Endothelial cell of umbilical vein (primary cell): ENCODE measurements at regions not wholly inside any gene's neighbourhood (a gene's known extent, or its start where the extent isn't known, plus 50 kb on each side); places are given as distances from the start of the nearest gene placed in this dataset.
A peak's percentile ranks its signal among the peaks of the same experiment; 100 is the strongest.

Experiments used
- BruUV-seq: library from RNA; stranded (reverse); fragments of 400-500 nt; replicated peaks from 2 replicates; lab custom pipeline; 2021; lab: Mats Ljungman, UMichigan
- CTCF ChIA-PET: fragments of 300-600, 350-600 bp; sonication (Branson Sonifier 250); formaldehyde crosslinking; loops from one replicate; lab custom pipeline; 2021; ENCODE audit warnings: antibody characterized with exemption, inconsistent platforms; lab: Charles Lee
- POLR2A ChIA-PET: fragments of 300-600, 350-600 bp; sonication (Branson Sonifier 250); formaldehyde crosslinking; loops from one replicate; lab custom pipeline; 2021; ENCODE audit warnings: antibody characterized with exemption, inconsistent platforms; lab: Charles Lee
- DNase-seq: peaks from one replicate; pipeline ENCODE4 v3.0.0-alpha.2; 2011; ENCODE audit warnings: low read depth, low spot score
- FAIRE-seq: peaks from 2 replicates; lab custom pipeline; 2011; peaks lifted over from hg19 to GRCh38; lab: Jason Lieb, UNC
- H2AFZ ChIP-seq: 2 replicates; pipeline ENCODE4 v1.6.0; 2012; ENCODE audit warnings: low read depth, low read length, control low read depth, inconsistent platforms
- H3K27ac ChIP-seq: 2 replicates; pipeline ENCODE4 v1.5.1; 2011; ENCODE audit warnings: low read depth, mild to moderate bottlenecking, control low read depth, low read length, moderate library complexity; ENCODE audit not compliant: insufficient read depth
- H3K27me3 ChIP-seq, 2 experiments: 2 replicates each; pipeline versions ENCODE4 v1.6.0 to v1.6.1; 2011; ENCODE audit warnings: low read length in 2 of 2, mixed read lengths in 1 of 2; ENCODE audit not compliant: control insufficient read depth in 2 of 2, insufficient read depth in 2 of 2
- H3K36me3 ChIP-seq, 2 experiments: 2 replicates in 1 of 2; 3 replicates in 1 of 2; pipeline ENCODE4 v1.5.1; 2011; ENCODE audit warnings: low read length in 2 of 2, mild to moderate bottlenecking in 1 of 2, moderate library complexity in 1 of 2; ENCODE audit not compliant: control insufficient read depth in 2 of 2, insufficient read depth in 2 of 2; ENCODE audit errors: extremely low read depth in 1 of 2
- H3K4me1 ChIP-seq: 3 replicates; pipeline ENCODE4 v1.5.1; 2011; ENCODE audit warnings: mild to moderate bottlenecking, low read length; ENCODE audit not compliant: control insufficient read depth, insufficient read depth; ENCODE audit errors: extremely low read depth
- H3K4me2 ChIP-seq: 2 replicates; pipeline ENCODE4 v1.6.1; 2011; ENCODE audit warnings: low read length, control low read depth, mixed read lengths; ENCODE audit not compliant: insufficient read depth
- H3K4me3 ChIP-seq, 3 experiments: fragments of 200-600 bp in 1 of 3; sonication (generic), shearing (Covaris generic) in 1 of 3; replicated peaks in 1 of 3; 2 replicates each; pipeline ENCODE4 v1.5.1; 2011 to 2016; ENCODE audit warnings: control low read depth in 3 of 3, low read length in 3 of 3, mild to moderate bottlenecking in 2 of 3, inconsistent platforms in 1 of 3, low read depth in 1 of 3, moderate library complexity in 1 of 3; ENCODE audit not compliant: insufficient read depth in 1 of 3
- H3K79me2 ChIP-seq: 2 replicates; pipeline ENCODE4 v1.6.0; 2012; ENCODE audit warnings: low read length, inconsistent platforms; ENCODE audit not compliant: control insufficient read depth, insufficient read depth
- H3K9ac ChIP-seq: replicated peaks from 2 replicates; pipeline ENCODE3; 2011; ENCODE audit warnings: low read length, control low read depth; ENCODE audit not compliant: insufficient read depth; ENCODE audit errors: extremely low read depth
- H3K9me1 ChIP-seq: replicated peaks from 3 replicates; pipeline ENCODE4 v1.6.0; 2011; ENCODE audit warnings: mild to moderate bottlenecking, low read length; ENCODE audit not compliant: control insufficient read depth, insufficient read depth; ENCODE audit errors: extremely low read depth
- H3K9me3 ChIP-seq: replicated peaks from 2 replicates; pipeline ENCODE4 v1.5.1; 2012; ENCODE audit warnings: low read length, inconsistent platforms; ENCODE audit not compliant: control insufficient read depth, insufficient read depth
- H4K20me1 ChIP-seq: replicated peaks from 2 replicates; pipeline ENCODE3; 2011; ENCODE audit warnings: mild to moderate bottlenecking, low read length; ENCODE audit not compliant: control insufficient read depth, insufficient read depth; ENCODE audit errors: extremely low read depth
- CTCF ChIP-seq, 2 donors: IDR thresholded peaks; 1 replicate in 1 of 2; 2 replicates in 1 of 2; pipeline ENCODE4 v1.5.1; 2011; ENCODE audit warnings: low read length in 2 of 2, mild to moderate bottlenecking in 2 of 2, moderate library complexity in 2 of 2, control low read depth in 1 of 2, inconsistent platforms in 1 of 2, low read depth in 1 of 2; ENCODE audit not compliant: insufficient read depth in 1 of 2; ENCODE audit errors: extremely low read depth in 1 of 2
- EZH2 ChIP-seq: IDR thresholded peaks from 2 replicates; pipeline ENCODE4 v1.6.1; 2012; ENCODE audit warnings: borderline replicate concordance, low read depth, mild to moderate bottlenecking, moderate library complexity, low read length, inconsistent platforms; ENCODE audit not compliant: severe bottlenecking
- FOS ChIP-seq: IDR thresholded peaks from 2 replicates; pipeline ENCODE4 v1.6.1; 2011; ENCODE audit warnings: mild to moderate bottlenecking, low read length, moderate library complexity, borderline replicate concordance; ENCODE audit not compliant: insufficient read depth
- GATA2 ChIP-seq: IDR thresholded peaks from 2 replicates; pipeline ENCODE4 v1.7.0; 2011; ENCODE audit warnings: low read depth, mild to moderate bottlenecking, moderate library complexity, mixed read lengths, low read length; ENCODE audit not compliant: insufficient read length, insufficient read depth
- JUN ChIP-seq: IDR thresholded peaks from 2 replicates; pipeline ENCODE4 v1.6.1; 2011; ENCODE audit warnings: borderline replicate concordance, low read depth; ENCODE audit not compliant: insufficient read length, insufficient read depth
- MAX ChIP-seq: IDR thresholded peaks from 2 replicates; pipeline ENCODE4 v1.6.1; 2011; ENCODE audit not compliant: insufficient read depth, insufficient read length
- MYC ChIP-seq: IDR thresholded peaks from one replicate; pipeline ENCODE4 v1.6.1; 2011; ENCODE audit warnings: mild to moderate bottlenecking, low read depth, low read length
- POLR2A ChIP-seq: IDR thresholded peaks from 2 replicates; pipeline ENCODE4 v1.6.1; 2012; ENCODE audit warnings: low read depth, mild to moderate bottlenecking, control low read depth, low read length
- POLR2AphosphoS5 ChIP-seq: IDR thresholded peaks from 2 replicates; pipeline ENCODE4 v1.6.1; 2012; ENCODE audit warnings: low read depth, mild to moderate bottlenecking, control low read depth, low read length, moderate library complexity; ENCODE audit not compliant: insufficient read depth
- dilution Hi-C: fragments of 300-500 bp; cut with MboI; formaldehyde crosslinking; loops from one replicate; pipeline ENCODE4 v1.15.0; 2019; ENCODE audit warnings: low sequenced_read_pairs; ENCODE audit not compliant: extremely low pct_ligation_motif_present
- intact Hi-C: fragments of 100-400 bp; cut with micrococcal nuclease; formaldehyde crosslinking; loops from one replicate; pipeline ENCODE4 v1.10.0; 2022

GRCh38 chr9:16337322-16338029 lies 533.0 kb downstream of the BNC2 start:
- Histone ChIP-seq H3K9me3 (no peaks in the 10 kb centered on the region), H3K4me1 (peaks cover 25% of the 10 kb centered on the region), H3K9me1 (no peaks in the 10 kb centered on the region), H3K27ac (peak overlapping the region; percentile 81), H3K4me3 (no peak overlapping the region), H3K36me3 (no peaks in the 10 kb centered on the region), H4K20me1 (no peaks in the 10 kb centered on the region), H3K9ac (peak overlapping the region; percentile 31), H2AFZ (peak overlapping the region; percentile 60), H3K4me2 (peak overlapping the region; percentile 53), H3K27me3 (no peaks in the 10 kb centered on the region), H3K79me2 (no peaks in the 10 kb centered on the region)
- POLR2A ChIA-PET = no interaction called here
- dilution Hi-C loops (no loop called here), intact Hi-C loops (loop anchor here (1.0 to 5.0 kb wide), 5 partner anchors 27 to 390 kb away; no protein-coding TSS in a partner anchor)
- FAIRE-seq = peak; percentile 97
- TSS peak; percentile 78 for BruUV-seq
- no peak for TF ChIP-seq POLR2A
- TF ChIP-seq JUN = peak; percentile 91
- no peak for TF ChIP-seq EZH2
- TF ChIP-seq CTCF (IDR thresholded peaks at IDR 0.05; ENCODE audit: extremely low read depth in 1 of 2, insufficient read depth in 1 of 2, low read depth in 1 of 2, low read length in 2 of 2) = no peak
- no peak for TF ChIP-seq GATA2
- peak; percentile 85 for TF ChIP-seq POLR2AphosphoS5
- TF ChIP-seq MAX = no peak
- no peak for TF ChIP-seq MYC
- peak; percentile 99 for TF ChIP-seq FOS
- peak; percentile 89 for DNase-seq
- CTCF ChIA-PET = interaction anchor here (1.0 kb wide), 1 partner anchor 26 kb away, joined by 3 read pairs; no protein-coding TSS in a partner anchor
